ENCODE measurements at regions not wholly inside any gene's neighbourhood (a gene's known extent, or its start where the extent isn't known, plus 50 kb on each side); places are given as distances from the start of the nearest gene placed in this dataset.

DNA sequence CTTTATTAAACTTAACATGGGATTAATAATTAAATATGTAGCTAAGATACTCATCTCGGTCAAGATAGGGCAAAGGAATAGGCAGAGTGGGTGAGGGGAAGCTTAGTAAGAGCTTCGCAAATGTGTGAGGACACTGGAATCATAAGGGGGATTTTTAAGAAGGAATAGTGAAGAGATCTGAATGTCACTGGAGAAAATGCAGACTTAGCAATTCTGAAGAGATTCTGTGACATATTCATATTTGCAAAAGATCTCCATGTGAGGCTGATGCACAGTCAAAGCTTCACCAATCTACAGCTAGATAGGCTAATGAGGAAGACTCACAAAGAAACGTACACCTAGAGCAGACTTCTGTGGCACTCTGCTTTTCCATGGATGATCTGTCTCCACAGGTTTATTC, 1202.8 kb upstream of the CDH6 start:
- Histone ChIP-seq H3K9ac (ENCODE audit: low read length) (no peak overlapping the region), H3K4me3 (ENCODE audit: low read depth, low read length) (no peak overlapping the region), H3K14ac (ENCODE audit: low read length) (no peak overlapping the region), H3K18ac (ENCODE audit: low read length) (no peak overlapping the region), H3K23ac (ENCODE audit: low read length) (no peak overlapping the region), H2AK5ac (ENCODE audit: low read length) (no peak overlapping the region), H4K12ac (ENCODE audit: low read depth, low read length) (no peak overlapping the region), H3K36me3 (ENCODE audit: control insufficient read depth in 1 of 2, insufficient read depth in 2 of 2, low read length in 2 of 2) (no peaks in the 10 kb centered on the region), H4K91ac (ENCODE audit: low read depth, low read length) (no peak overlapping the region), H2AFZ (ENCODE audit: insufficient read depth, low read length, poor library complexity) (no peak overlapping the region), H2BK5ac (ENCODE audit: low read depth, low read length, poor library complexity) (no peak overlapping the region), H3K27ac (ENCODE audit: low read depth, low read length) (no peak overlapping the region), H2BK12ac (ENCODE audit: low read length) (no peak overlapping the region), H2BK120ac (ENCODE audit: insufficient read depth, low read length, poor library complexity) (no peak overlapping the region), H3K4me2 (ENCODE audit: low read length) (no peak overlapping the region), H3K79me2 (ENCODE audit: control insufficient read depth, insufficient read depth, low read length, poor library complexity) (no peaks in the 10 kb centered on the region), H3K4ac (ENCODE audit: low read depth, low read length) (no peak overlapping the region), H4K8ac (ENCODE audit: low read depth, low read length) (no peak overlapping the region), H3K27me3 (ENCODE audit: insufficient read depth, low read length) (no peaks in the 10 kb centered on the region), H3K4me1 (ENCODE audit: control insufficient read depth in 1 of 2, insufficient read depth in 2 of 2, low read length in 2 of 2) (no peaks in the 10 kb centered on the region), H3K9me3 (ENCODE audit: insufficient read depth, low read depth, low read length) (no peaks in the 10 kb centered on the region), H3K79me1 (ENCODE audit: low read length) (no peaks in the 10 kb centered on the region)
- no CpG with 5 or more reads among the region's 3 CpGs for WGBS (ENCODE audit: extremely low coverage, insufficient coverage, insufficient read length)
- no peak for DNase-seq

DNA sequence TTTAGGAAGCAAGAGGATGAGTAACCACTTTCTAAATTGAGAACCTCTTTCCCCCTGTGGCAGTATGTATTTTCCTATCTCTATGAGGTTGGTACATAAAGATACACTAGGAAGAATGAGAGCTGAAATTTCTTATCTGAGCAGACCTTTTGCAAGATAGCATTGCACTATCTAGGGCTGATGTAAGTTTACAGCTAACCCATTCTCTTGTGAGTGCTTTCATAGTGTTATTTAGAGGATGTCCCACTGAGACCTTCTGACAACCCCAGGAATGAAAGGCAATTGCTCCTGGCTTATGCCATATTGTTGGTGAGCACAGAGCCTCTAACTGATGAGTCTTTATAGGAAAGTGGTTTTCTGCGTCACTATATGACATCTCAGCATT, 1209.3 kb upstream of the CDH6 start:
- Histone ChIP-seq H3K14ac (ENCODE audit: low read length) (no peak overlapping the region), H3K4ac (ENCODE audit: low read depth, low read length) (no peak overlapping the region), H3K4me1 (ENCODE audit: control insufficient read depth in 1 of 2, insufficient read depth in 2 of 2, low read length in 2 of 2) (no peaks in the 10 kb centered on the region), H4K91ac (ENCODE audit: low read depth, low read length) (no peak overlapping the region), H2BK120ac (ENCODE audit: insufficient read depth, low read length, poor library complexity) (no peak overlapping the region), H2BK12ac (ENCODE audit: low read length) (no peak overlapping the region), H4K8ac (ENCODE audit: low read depth, low read length) (no peak overlapping the region), H3K9ac (ENCODE audit: low read length) (no peak overlapping the region), H3K27ac (ENCODE audit: low read depth, low read length) (no peak overlapping the region), H3K9me3 (ENCODE audit: insufficient read depth, low read depth, low read length) (no peaks in the 10 kb centered on the region), H2BK5ac (ENCODE audit: low read depth, low read length, poor library complexity) (no peak overlapping the region), H2AFZ (ENCODE audit: insufficient read depth, low read length, poor library complexity) (no peak overlapping the region), H4K12ac (ENCODE audit: low read depth, low read length) (no peak overlapping the region), H3K4me2 (ENCODE audit: low read length) (no peak overlapping the region), H3K4me3 (ENCODE audit: low read depth, low read length) (no peak overlapping the region), H2AK5ac (ENCODE audit: low read length) (no peak overlapping the region), H3K36me3 (ENCODE audit: control insufficient read depth in 1 of 2, insufficient read depth in 2 of 2, low read length in 2 of 2) (no peaks in the 10 kb centered on the region), H3K79me1 (ENCODE audit: low read length) (no peaks in the 10 kb centered on the region), H3K27me3 (ENCODE audit: insufficient read depth, low read length) (no peaks in the 10 kb centered on the region), H3K23ac (ENCODE audit: low read length) (no peak overlapping the region), H3K79me2 (ENCODE audit: control insufficient read depth, insufficient read depth, low read length, poor library complexity) (no peaks in the 10 kb centered on the region), H3K18ac (ENCODE audit: low read length) (no peak overlapping the region)
- no peak for DNase-seq
- WGBS (ENCODE audit: extremely low coverage, insufficient coverage, insufficient read length) = no CpG with 5 or more reads among the region's 1 CpG

DNA sequence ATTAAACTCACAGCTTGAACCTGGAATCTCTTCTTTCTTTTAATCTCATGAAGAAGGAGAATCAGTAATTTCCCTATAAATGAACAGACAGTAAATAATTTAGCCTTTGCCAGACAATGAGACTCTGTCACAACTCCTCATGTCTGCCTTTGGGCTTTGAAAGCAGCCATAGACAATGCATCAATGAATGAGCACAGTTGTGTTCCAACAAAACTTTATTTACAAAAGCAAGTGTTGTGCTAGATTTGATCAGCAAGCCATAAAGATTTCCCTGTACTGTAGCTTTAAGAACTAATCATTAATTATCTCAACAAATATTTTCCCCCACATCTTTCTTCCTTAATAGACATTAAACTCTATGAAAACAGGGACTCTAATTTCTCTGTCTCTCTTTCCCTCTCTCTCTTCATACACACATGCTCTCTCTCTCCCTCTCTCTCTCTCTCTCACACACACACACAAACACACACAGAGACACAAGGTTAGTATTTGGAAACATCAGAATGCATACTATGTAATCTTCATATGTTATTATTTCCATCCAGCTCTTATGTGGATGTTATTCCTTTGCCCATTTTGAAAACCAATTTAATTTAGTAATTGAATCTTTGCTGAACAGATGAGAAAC, 1209.8 kb upstream of the CDH6 start:
- no peaks in the 10 kb centered on the region for H3K79me1 ChIP-seq (ENCODE audit: low read length)
- H3K4me2 ChIP-seq (ENCODE audit: low read length) = no peak overlapping the region
- no peaks in the 10 kb centered on the region for H3K27me3 ChIP-seq (ENCODE audit: insufficient read depth, low read length)
- H4K12ac ChIP-seq (ENCODE audit: low read depth, low read length) = no peak overlapping the region
- H4K8ac ChIP-seq (ENCODE audit: low read depth, low read length) = no peak overlapping the region
- H2BK5ac ChIP-seq (ENCODE audit: low read depth, low read length, poor library complexity) = no peak overlapping the region
- no peak overlapping the region for H2BK12ac ChIP-seq (ENCODE audit: low read length)
- H3K23ac ChIP-seq (ENCODE audit: low read length) = no peak overlapping the region
- no peaks in the 10 kb centered on the region for H3K79me2 ChIP-seq (ENCODE audit: control insufficient read depth, insufficient read depth, low read length, poor library complexity)
- no peak overlapping the region for H2AK5ac ChIP-seq (ENCODE audit: low read length)
- no peaks in the 10 kb centered on the region for H3K4me1 ChIP-seq (ENCODE audit: control insufficient read depth in 1 of 2, insufficient read depth in 2 of 2, low read length in 2 of 2)
- no peak overlapping the region for H3K4me3 ChIP-seq (ENCODE audit: low read depth, low read length)
- no peak overlapping the region for H3K4ac ChIP-seq (ENCODE audit: low read depth, low read length)
- DNase-seq = no peak
- H3K9me3 ChIP-seq (ENCODE audit: insufficient read depth, low read depth, low read length) = no peaks in the 10 kb centered on the region
- H3K9ac ChIP-seq (ENCODE audit: low read length) = no peak overlapping the region
- H3K36me3 ChIP-seq (ENCODE audit: control insufficient read depth in 1 of 2, insufficient read depth in 2 of 2, low read length in 2 of 2) = no peaks in the 10 kb centered on the region
- no peak overlapping the region for H3K14ac ChIP-seq (ENCODE audit: low read length)
- no peak overlapping the region for H2AFZ ChIP-seq (ENCODE audit: insufficient read depth, low read length, poor library complexity)
- no peak overlapping the region for H3K18ac ChIP-seq (ENCODE audit: low read length)
- no peak overlapping the region for H2BK120ac ChIP-seq (ENCODE audit: insufficient read depth, low read length, poor library complexity)
- no peak overlapping the region for H3K27ac ChIP-seq (ENCODE audit: low read depth, low read length)
- H4K91ac ChIP-seq (ENCODE audit: low read depth, low read length) = no peak overlapping the region

DNA sequence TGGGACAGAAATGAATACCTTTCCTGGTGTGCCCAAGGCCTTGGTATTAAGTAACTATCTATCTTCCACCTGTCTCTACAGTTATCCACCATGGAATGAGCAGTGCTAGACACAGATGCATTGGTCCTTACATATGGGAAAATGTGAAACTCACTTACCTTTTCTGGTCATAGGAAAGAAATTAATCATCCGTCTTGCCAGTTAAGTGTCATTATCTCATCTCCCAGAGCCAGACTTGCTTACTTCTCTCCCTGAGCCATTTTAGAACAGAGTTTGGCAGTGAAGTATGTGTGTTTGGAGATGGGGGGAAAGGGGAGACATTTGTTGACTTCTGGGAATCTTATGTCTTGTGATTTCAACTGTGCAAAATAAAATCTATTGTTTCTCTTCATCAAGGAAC, 1211.0 kb upstream of the CDH6 start:
- no peak overlapping the region for H4K91ac ChIP-seq (ENCODE audit: low read depth, low read length)
- no peaks in the 10 kb centered on the region for H3K79me2 ChIP-seq (ENCODE audit: control insufficient read depth, insufficient read depth, low read length, poor library complexity)
- H3K4me3 ChIP-seq (ENCODE audit: low read depth, low read length) = no peak overlapping the region
- H2AK5ac ChIP-seq (ENCODE audit: low read length) = no peak overlapping the region
- H4K12ac ChIP-seq (ENCODE audit: low read depth, low read length) = no peak overlapping the region
- H3K4ac ChIP-seq (ENCODE audit: low read depth, low read length) = no peak overlapping the region
- DNase-seq = no peak
- no peak overlapping the region for H3K9ac ChIP-seq (ENCODE audit: low read length)
- no peak overlapping the region for H3K18ac ChIP-seq (ENCODE audit: low read length)
- no peaks in the 10 kb centered on the region for H3K4me1 ChIP-seq (ENCODE audit: control insufficient read depth in 1 of 2, insufficient read depth in 2 of 2, low read length in 2 of 2)
- no peak overlapping the region for H2BK5ac ChIP-seq (ENCODE audit: low read depth, low read length, poor library complexity)
- no peak overlapping the region for H3K23ac ChIP-seq (ENCODE audit: low read length)
- H3K4me2 ChIP-seq (ENCODE audit: low read length) = no peak overlapping the region
- whole genome bisulfite sequencing (ENCODE audit: extremely low coverage, insufficient coverage, insufficient read length) = no CpG with 5 or more reads among the region's 1 CpG
- no peaks in the 10 kb centered on the region for H3K36me3 ChIP-seq (ENCODE audit: control insufficient read depth in 1 of 2, insufficient read depth in 2 of 2, low read length in 2 of 2)
- H2BK120ac ChIP-seq (ENCODE audit: insufficient read depth, low read length, poor library complexity) = no peak overlapping the region
- no peak overlapping the region for H2AFZ ChIP-seq (ENCODE audit: insufficient read depth, low read length, poor library complexity)
- H4K8ac ChIP-seq (ENCODE audit: low read depth, low read length) = no peak overlapping the region
- no peak overlapping the region for H3K27ac ChIP-seq (ENCODE audit: low read depth, low read length)
- H3K27me3 ChIP-seq (ENCODE audit: insufficient read depth, low read length) = no peaks in the 10 kb centered on the region
- H3K79me1 ChIP-seq (ENCODE audit: low read length) = no peaks in the 10 kb centered on the region
- no peaks in the 10 kb centered on the region for H3K9me3 ChIP-seq (ENCODE audit: insufficient read depth, low read depth, low read length)
- H2BK12ac ChIP-seq (ENCODE audit: low read length) = no peak overlapping the region
- H3K14ac ChIP-seq (ENCODE audit: low read length) = no peak overlapping the region
